Left colon (tissue), 2 donors: ENCODE measurements at regions not wholly inside any gene's neighbourhood (a gene's known extent, or its start where the extent isn't known, plus 50 kb on each side); places are given as distances from the start of the nearest gene placed in this dataset.

Experiments used
- ATAC-seq: fragments of 200-7000 bp; cut with Tn5 transposase; one replicate; pipeline ENCODE4 v1.9.1; 2020; ENCODE audit warnings: mild to moderate bottlenecking, moderate library complexity
- DNase-seq, 2 donors: peaks; one replicate each; pipeline ENCODE4 v3.0.0-alpha.2; 2020
- intact Hi-C, 2 donors: fragments of 100-400 bp; cut with DNase I in 1 of 2; cut with micrococcal nuclease in 1 of 2; formaldehyde crosslinking; loops; one replicate each; pipeline versions ENCODE4 v1.11.2 to v1.14.0; 2022; cut with DNase I, micrococcal nuclease
- donor health status: DM: no; HTN: no; CAD: no.
- donor health status: DM: yes; HTN: yes; CAD: no.

GRCh38 chr10:20995123-20995987 lies 98.2 kb upstream of the NEBL start:
- ATAC-seq (no peak), DNase-seq (no peak)
- intact Hi-C loops, result no loop called here

GRCh38 chr10:20993830-20994527 lies 96.9 kb upstream of the NEBL start:
- DNase-seq (no peak), ATAC-seq (no peak)
- intact Hi-C loops, result no loop called here

GRCh38 chr10:20993389-20993788 lies 96.3 kb upstream of the NEBL start:
- ATAC-seq (no peak), DNase-seq (no peak)
- intact Hi-C loops, result no loop called here

- intact Hi-C loops, result no loop called here
- no peak for ATAC-seq
- no peak for DNase-seq
Observed at GRCh38 chr10:20991526-20991925, 94.4 kb upstream of the NEBL start.

GRCh38 chr10:20990604-20991003 lies 93.5 kb upstream of the NEBL start:
- no peak for ATAC-seq
- intact Hi-C loops, result no loop called here
- no peak for DNase-seq

- ATAC-seq, result no peak
- intact Hi-C loops, result no loop called here
- DNase-seq, result no peak
Observed at GRCh38 chr10:20988357-20988983, 91.4 kb upstream of the NEBL start.

GRCh38 chr10:20986049-20986448 lies 88.9 kb upstream of the NEBL start:
- DNase-seq (no peak), ATAC-seq (peak; percentile 96)
- intact Hi-C loops, result no loop called here

- ATAC-seq, result peak; percentile 37
- intact Hi-C loops, result no loop called here
- DNase-seq, result no peak
Observed at GRCh38 chr10:20984662-20985061, 87.6 kb upstream of the NEBL start.

GRCh38 chr10:20981419-20981953 lies 84.4 kb upstream of the NEBL start:
- intact Hi-C loops, result no loop called here
- no peak for DNase-seq
- ATAC-seq, result no peak

- no peak for DNase-seq
- intact Hi-C loops, result no loop called here
- no peak for ATAC-seq
Observed at GRCh38 chr10:20978617-20979016, 81.5 kb upstream of the NEBL start.

- no peak for ATAC-seq
- intact Hi-C loops, result no loop called here
Observed at GRCh38 chr10:20977300-20977699, 80.2 kb upstream of the NEBL start.

GRCh38 chr10:20976891-20977290 lies 79.8 kb upstream of the NEBL start:
- intact Hi-C loops, result no loop called here
- no peak for DNase-seq

More at GRCh38 chr10:20977300-20977699, 80.2 kb upstream of the NEBL start:
- DNase-seq, result no peak

GRCh38 chr10:20976390-20976789 lies 79.3 kb upstream of the NEBL start:
- DNase-seq, result no peak
- intact Hi-C loops, result no loop called here
- ATAC-seq, result no peak

More at GRCh38 chr10:20976891-20977290, 79.8 kb upstream of the NEBL start:
- no peak for ATAC-seq

- DNase-seq (no peak), ATAC-seq (no peak)
- intact Hi-C loops, result no loop called here
Observed at GRCh38 chr10:20975236-20975635, 78.1 kb upstream of the NEBL start.

- intact Hi-C loops, result no loop called here
- no peak for DNase-seq
Observed at GRCh38 chr10:20972925-20973324, 75.8 kb upstream of the NEBL start.

GRCh38 chr10:20971901-20972300 lies 74.8 kb upstream of the NEBL start:
- ATAC-seq (no peak), DNase-seq (no peak)
- intact Hi-C loops, result no loop called here

More at GRCh38 chr10:20972925-20973324, 75.8 kb upstream of the NEBL start:
- no peak for ATAC-seq

- intact Hi-C loops, result no loop called here
- DNase-seq (no peak), ATAC-seq (no peak)
Observed at GRCh38 chr10:20970708-20971107, 73.6 kb upstream of the NEBL start.

- intact Hi-C loops, result no loop called here
- ATAC-seq, result no peak
- DNase-seq, result no peak
Observed at GRCh38 chr10:20970044-20970443, 72.9 kb upstream of the NEBL start.

GRCh38 chr10:20966426-20966825 lies 69.3 kb upstream of the NEBL start:
- DNase-seq, result no peak
- intact Hi-C loops, result no loop called here
- ATAC-seq, result no peak
